HS-27A (cell line): ENCODE measurements at regions not wholly inside any gene's neighbourhood (a gene's known extent, or its start where the extent isn't known, plus 50 kb on each side); places are given as distances from the start of the nearest gene placed in this dataset.
"Not testable (repeated sequence)": the region's sequence is repeated elsewhere in the genome, so short reads cannot be mapped to it uniquely, and the experiment has no call there.

Experiments
- DNase-seq: peaks from one replicate; pipeline ENCODE4 v3.0.0-alpha.2; 2012; ENCODE audit warnings: low read depth, missing footprints

DNA sequence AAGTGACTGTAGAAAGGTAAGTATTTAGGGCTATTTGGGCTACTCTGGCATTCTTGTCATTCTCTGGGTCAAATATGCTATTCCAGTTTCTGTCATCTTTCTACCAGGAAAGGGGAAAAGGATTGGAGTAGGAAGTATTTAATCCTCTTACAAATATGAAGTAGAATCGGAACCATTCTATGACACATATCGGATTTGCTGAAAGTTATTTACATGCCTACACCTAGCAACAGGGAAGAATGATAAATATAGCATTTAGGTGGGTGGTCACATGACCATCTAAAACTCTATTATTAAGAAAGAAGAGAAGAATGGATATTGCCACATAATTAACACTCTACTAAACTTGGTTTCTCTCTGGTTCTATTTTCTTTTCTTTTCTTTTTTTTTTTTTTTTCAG lies 1353.1 kb downstream of the ZPLD1 start:
- no peak for DNase-seq

DNA sequence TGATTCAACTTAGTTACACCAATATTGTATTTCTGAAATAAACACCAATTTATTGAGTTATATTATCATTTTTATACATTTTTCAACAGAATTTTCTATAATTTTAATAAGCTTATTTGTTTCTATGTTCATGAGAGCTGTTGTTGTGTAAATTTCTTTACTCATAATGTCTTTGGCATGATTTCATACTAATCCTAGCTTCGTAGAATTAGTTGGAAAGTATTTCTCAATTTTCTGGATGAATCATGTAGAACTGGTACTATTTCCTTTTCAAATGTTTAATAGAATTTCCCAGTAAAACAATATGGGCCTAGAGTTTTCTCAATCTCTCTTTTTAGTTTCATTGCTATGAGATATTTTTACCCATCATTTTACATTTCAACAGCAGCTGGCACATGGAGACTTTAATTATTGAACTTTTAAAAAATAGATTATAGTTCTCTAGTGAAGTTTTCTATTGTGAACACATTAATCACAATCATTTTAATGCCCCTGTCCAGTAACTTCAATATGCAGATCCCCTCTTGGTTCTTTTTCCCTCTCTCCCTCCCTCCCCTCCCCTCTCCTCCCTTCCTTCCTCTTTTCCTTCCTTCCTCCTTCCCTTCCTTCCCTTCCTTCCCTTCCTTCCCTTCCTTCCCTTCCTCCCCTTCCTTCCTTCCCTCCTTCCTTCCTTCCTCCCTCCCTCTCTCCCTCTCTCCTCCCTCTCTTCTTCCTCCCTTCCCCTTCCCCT lies 1357.1 kb downstream of the ZPLD1 start:
- DNase-seq, result no peak

DNA sequence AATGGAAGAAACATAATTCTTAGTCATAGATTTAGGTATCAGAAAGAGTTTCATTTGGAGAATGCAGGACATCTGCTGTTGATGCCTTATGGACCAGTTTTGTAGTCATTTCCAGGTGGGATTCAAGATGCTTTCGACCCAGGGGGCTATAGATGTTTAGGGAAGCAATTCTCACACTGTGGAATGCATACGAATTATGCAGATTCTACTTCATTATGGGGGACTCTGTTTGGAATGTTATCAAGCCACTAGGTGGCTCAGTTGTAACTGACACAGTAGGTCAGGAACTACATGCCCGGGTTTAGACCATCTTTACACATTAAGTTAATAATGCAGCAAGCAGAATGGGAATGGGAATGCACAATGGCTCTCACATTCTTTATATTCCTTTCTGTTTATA lies 1359.8 kb downstream of the ZPLD1 start:
- DNase-seq, result peak; percentile 0

DNA sequence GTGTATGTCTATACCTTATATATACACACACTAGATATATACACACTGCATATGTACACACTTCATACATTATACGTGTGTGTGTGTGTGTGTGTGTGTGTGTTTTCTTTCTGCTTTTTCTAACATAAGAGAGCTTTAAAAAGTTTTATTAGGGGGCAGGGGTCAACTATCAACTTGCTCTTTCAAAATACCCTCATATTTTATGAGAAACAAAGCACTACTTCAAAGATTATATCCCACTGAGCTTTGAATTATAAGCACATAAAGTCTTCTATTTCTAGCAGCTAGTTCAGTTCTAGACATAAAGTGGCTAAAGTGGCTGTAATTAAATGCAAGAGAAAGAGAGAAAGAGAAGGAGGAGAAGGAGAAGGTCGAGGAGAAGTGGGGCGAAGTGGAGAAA lies 1361.3 kb downstream of the ZPLD1 start:
- no peak for DNase-seq

DNA sequence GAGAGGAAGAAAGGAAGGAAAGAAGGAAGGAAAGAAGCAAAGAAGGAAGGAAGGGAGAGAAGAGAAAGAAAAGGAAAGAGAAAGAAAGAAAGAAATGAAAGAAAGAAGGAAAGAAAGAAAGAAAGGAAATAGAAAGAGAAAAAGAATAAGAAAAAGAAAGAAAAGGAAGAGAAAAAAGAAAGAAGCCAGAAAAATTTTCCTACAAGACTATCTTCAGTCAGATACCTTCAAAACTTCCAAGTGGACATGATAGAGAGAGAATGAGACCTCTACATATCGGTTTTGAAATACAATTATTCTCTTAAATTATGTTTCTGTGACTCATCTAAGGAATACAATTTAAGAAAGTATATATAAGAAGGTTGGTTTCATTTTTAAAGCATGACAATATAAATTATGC lies 1369.0 kb downstream of the ZPLD1 start:
- no peak for DNase-seq

DNA sequence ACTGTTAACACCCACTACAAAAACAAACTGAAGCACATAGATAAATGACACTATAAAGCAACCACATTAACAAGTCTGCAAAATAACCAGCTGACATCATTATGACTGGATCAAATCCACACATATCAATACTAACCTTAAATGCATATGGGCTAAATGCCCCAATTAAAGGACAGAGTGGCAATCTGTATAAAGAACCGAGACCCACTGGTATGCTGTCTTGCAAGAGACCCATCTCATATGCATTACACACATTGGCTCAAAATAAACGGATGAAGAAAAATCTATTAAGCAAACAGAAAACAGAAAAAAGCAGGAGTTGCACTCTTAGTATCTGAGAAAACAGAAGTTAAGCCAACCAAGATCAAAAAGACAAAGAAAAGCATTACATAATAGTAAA lies 1375.4 kb downstream of the ZPLD1 start:
- no peak for DNase-seq

DNA sequence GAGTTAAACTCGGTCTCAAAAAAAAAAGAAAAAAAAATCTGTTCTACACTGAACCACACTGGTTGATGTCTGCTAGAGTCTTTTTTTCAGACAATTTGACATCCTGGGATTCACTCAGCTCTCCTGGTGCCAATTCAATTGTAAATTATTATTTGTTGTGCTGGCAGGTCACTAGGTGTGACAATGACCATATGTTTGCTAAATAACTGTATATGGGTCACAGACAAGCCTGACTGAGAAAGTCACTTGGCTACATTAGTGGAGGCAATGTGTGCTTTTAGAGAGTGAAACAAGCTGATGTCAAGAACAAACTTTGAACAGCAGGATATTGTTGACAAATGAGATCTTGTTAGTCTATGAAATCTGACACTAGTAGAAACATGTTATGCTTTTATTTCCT lies 1379.1 kb downstream of the ZPLD1 start:
- DNase-seq, result no peak

DNA sequence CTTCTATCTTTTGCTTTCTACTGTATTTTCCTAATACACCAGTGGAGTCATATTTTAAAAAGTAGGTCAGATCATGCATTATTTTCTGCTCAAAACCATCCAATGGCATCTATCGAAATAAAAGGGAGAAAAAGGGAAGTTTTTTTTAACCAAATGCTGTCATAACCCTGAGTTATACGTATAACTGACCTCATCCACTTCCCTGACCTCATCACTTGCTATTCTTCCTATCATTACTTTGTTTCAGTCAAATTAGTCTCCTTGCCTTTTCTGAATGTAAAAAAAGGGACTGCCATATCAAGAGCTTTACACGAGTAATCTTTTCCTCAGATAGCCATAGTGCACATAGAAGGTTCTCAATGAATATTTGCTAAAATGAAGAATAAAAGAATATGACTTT lies 1383.6 kb downstream of the ZPLD1 start:
- DNase-seq, result no peak

DNA sequence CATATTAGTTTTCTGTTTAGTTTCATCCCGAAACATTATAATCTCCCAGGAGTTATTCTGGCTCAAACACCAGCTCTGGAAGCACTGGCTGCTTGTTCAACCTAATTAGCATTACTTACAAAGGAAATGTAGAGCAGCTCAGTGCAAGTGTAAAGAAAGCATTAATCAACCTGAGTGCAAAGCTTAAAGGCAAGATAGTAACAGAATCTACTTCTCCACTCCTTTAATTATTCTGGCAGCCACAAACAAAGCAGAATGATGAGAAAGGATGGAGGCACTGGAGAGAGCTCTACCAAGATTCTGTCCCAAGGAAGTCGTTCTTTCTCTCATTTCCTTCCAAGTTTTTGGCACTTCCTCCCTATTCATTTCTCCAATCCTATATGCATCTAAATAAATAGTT lies 1384.0 kb downstream of the ZPLD1 start:
- no peak for DNase-seq

DNA sequence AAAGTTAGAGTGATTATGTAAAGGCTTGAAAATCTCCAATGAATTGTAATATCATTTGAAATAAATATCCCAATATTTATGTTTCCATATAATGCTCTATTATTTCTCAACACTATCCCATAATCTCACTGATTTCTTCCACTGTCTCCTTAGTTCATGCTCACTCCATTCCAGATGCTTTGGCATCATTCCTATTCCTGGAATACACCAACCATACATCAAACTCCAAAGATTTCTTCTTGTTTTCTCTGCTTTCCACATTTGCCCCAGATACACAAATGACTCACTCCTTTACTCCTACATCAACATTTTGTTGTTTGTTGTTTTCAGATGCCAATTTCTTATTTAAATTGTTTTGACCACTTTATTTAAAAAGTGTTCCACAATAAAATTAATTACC lies 1390.8 kb downstream of the ZPLD1 start:
- no peak for DNase-seq

DNA sequence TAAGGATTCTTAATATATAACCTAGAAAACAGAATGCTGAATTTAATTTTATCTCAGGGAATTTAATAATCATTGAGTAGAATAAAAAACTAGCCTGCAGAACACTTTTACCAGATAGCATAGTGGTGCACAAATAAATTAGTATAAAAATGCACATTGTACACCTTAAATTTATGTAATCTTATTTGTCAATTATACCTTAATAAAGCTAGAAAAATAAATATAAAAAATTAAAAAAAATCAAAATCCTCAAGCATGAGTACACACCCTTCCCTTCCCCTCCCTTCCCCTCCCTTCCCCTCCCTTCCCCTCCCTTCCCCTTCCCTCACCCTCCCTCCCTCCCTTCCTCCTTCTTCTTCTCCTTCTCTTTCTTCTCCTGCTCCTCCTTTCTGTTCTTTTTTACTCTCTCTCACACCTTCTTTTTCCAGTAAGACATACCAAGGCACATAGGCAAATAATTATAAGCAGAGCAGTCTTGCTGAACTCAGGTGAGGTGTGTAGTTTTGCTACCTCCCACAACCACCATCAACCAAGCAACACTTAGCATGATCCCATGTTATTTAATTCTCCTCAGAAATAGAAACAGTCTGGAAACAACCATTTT lies 1395.0 kb downstream of the ZPLD1 start:
- no peak for DNase-seq

DNA sequence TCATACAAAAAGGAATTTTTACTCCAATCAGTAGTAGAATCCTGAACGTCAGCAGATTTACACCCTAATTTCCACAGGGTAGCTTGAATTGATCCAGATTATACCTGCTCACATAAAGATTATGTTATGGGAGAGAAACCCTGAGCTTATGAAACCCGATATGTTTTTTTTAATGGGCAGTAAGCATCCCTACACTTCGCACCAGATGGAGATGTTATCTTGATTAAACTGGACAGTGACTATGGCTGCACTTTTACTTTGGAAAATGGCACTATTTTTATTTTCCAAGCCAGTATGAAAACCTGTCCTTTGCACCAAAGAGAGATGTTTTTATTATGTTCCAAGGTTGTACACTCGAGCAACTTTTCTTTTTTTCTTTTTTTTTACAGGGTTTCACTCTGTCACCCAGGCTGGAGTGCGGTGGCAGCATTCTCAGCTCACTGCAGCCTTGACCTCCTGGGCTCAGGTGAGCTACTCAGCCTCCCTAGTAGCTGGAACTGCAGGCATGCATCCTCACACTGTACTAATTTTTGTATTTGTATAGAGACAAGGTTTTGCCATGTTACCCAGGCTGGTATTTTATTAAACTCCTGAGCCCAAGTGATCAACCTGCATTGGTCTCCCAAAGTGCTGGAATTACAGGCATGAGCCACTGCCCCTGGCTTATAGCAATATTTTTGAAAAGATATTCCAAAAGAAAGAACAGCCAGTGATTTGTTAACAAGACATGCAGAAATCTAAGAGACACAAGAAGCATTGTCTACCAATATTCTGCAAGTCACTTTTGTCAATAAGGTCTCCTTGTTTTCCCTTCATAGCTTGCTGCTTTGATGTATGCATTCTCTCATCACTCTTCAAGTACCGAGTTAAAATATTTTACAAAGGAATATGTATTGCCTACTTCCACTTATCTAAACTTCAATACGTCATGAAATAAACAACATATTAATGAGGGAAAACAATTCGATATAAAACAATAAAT lies 1412.6 kb downstream of the ZPLD1 start:
- no peak for DNase-seq

DNA sequence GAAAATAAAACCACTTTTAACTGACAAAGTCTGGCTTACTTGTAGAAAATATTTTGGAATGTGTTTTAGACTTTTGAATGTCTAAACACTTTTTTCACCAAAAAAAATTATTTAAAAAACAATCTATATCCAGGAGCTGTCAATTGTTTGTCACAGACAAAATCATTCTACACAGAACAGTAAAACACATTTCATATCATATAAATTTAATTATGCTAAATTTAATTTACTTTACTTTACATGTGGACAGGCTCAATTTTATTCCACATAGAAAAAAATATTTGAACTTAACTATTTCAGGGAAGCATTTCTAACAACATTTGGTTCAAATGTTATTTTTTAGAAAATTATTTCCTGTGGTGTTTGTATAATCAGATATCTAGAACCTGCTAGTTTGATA lies 1417.0 kb downstream of the ZPLD1 start:
- DNase-seq, result no peak

DNA sequence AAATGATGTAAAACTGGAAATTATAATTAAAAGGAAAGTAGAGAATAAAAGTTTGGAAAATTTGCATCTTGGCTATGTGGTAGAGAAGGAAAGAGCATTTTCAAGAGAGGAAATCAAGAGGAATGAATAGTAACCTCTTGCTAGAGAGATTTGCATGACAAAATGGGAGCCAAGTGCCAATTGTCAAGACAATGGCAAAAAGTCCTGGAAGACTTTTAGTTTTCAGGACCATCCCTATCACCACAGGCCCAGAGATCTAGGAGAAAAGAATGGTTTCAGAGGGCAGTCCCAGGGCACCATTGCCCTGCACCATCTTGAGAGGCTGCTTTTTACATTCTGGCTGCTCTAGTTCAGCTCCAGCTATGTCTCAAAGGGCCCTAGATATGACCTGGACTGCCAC lies 1427.6 kb downstream of the ZPLD1 start:
- DNase-seq, result no peak

DNA sequence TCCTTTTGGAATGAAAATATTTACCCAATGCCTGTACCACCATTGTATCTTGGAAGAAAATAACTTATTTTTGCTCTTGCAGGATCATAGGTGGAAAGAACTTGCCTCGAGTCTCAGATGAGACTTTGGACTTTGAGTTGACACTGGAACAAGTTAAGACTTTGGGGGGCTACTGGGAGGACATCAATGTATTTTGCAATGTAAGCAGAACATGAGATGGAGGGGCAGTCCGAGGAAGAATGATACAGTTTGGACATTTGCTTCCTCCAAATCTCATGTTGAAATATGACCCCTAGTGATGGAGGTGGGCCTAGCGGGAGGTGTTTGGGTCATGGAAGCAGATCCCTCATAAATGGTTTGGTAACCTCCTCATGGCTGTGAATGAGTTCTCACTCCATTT lies 1428.6 kb downstream of the ZPLD1 start:
- DNase-seq, result no peak

DNA sequence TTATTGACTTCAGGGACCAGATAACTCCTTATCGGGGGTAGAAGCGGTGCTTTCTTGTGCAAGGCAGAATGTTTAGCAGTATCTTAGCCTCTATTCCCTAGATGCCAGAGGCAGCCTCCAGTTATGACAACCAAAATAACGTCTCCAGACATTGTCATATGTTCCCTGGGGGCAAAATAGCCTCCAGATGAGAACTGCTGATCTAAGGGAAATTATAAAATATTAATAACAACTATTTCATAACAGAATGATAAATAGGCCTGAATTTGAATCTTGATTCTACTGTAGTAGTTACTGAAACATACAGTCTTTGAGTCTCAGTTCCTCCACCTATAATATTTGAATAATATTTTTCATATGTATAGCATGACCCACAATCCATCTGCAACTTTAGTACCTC lies 1431.3 kb downstream of the ZPLD1 start:
- DNase-seq, result no peak

DNA sequence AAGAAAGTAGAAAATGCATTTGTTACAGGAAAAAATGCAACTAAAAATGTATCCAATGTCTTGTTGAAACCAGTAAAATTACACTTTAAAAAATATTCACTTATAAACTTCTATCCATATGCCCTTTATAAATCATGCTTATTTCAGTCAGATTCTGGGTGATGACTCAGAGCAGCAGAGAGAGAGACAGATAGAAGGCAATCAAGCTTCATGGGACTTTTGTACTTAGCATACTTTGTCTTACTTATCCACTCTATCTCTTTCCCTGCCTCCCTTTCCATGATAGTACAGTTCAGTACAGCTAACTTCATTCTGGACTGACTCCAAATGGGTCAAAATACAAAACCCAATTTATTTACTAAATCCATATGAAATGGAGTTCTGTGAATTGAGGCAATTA lies 1438.2 kb downstream of the ZPLD1 start:
- no peak for DNase-seq

DNA sequence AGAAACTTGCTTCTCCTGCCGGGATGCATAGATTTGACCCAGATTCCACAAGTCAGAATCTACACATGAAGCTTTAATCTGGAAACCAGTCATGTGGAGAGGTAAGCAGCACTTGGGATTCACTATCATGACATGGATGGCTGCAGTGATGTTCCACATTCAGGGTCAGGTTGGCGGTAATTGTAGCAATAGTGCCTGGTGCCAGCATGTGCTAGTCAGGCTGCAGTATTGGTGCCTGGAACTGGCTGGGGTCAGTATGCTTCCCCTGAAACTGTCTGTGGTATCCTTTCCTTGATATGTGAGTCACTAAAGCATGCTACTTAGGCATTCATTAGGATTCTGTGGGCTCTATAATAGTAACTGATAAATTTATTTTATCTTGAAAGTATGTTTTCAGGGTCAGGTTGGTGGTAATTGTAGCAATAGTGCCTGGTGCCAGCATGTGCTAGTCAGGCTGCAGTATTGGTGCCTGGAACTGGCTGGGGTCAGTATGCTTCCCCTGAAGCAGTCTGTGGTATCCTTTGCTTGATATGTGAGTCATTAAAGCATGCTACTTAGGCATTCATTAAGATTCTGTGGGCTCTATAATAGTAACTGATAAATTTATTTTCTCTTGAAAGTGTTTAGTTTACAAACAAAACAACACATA lies 1439.2 kb downstream of the ZPLD1 start:
- DNase-seq, result no peak

DNA sequence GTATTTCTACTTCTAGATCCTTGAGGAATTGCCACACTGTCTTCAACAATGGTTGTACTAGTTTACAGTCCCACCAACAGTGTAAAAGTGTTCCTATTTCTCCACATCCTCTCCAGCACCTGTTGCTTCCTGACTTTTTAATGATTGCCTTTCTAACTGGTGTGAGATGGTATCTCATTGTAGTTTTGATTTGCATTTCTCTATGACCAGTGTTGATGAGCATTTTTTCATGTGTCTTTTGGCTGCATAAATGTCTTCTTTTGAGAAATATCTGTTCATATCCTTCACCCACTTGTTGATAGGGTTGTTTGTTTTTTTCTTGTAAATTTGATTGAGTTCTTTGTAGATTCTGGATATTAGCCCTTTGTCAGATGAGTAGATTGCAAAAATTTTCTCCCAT lies 1447.0 kb downstream of the ZPLD1 start:
- not testable (repeated sequence) for DNase-seq

DNA sequence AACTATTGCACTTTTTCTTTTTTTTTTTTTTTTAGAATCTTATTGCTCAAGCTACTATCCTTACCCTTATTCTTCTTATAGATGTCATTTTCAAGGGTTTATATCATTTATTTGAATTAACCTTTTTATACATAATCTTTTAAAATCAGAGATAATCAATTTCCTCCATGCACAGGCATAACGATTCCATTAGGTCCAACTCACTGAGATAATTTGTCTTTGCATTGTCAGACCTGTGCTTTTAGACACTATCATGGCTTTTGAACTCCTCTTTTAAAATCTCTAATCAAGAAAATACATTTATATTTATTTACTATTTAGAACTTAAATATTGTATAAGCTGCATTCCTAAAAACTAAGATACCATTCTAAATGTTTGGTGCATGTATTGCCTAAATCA lies 1454.9 kb downstream of the ZPLD1 start:
- no peak for DNase-seq

DNA sequence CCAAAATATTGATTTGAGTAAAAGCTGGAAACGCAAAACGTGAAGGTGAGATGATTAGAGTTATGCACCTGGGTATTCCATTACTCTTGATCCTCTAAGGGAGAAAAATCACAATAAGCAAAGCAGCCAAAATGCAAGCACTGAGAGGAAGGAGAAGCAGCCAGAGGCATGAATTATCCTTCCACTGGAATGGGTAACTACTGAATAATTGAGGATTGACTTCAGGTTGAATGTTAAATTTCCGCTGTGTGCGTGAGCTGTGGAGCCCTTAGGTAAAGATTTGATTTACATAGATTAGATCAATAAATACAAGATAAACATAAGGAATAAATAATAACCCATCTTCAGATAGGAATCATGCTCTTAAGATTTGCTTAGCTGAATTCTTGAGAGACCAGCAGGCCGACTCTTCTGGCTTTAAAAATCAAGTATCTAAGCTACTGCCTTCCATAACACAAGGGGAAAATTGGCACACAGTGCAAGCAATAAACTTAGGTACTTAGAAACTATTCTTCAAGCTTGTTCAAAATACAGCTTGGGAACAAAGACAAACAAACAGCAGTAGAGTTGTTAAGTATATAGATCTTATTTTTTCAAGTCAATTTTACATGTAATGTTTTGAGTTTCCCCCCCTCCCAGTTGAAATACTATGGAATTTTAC lies 1459.5 kb downstream of the ZPLD1 start:
- DNase-seq, result no peak

DNA sequence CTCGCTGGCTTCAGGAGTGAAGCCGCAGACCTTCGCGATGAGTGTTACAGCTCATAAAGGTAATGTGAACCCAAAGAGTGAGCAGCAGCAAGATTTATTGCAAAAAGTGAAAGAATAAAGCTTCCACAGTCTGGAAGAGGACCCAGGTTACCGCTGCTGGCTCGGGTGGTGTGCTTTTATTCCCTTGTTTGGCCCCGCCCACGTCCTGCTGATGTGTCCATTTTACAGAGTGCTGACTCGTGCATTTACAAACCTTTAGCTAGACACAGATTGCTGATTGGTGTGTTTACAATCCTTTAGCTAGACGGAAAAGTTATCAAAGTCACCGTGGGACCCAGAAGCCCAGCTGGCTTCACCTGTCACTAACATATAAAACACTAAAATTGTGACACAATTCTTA lies 1464.5 kb downstream of the ZPLD1 start:
- DNase-seq, result no peak
